NCI-H2081 (cell line): ENCODE measurements at regions not wholly inside any gene's neighbourhood (a gene's known extent, or its start where the extent isn't known, plus 50 kb on each side); places are given as distances from the start of the nearest gene placed in this dataset.

Source experiments
- DNase-seq, 2 experiments: peaks; one replicate each; lab custom pipeline; 2025; lab: John Stamatoyannopoulos, UW

DNA sequence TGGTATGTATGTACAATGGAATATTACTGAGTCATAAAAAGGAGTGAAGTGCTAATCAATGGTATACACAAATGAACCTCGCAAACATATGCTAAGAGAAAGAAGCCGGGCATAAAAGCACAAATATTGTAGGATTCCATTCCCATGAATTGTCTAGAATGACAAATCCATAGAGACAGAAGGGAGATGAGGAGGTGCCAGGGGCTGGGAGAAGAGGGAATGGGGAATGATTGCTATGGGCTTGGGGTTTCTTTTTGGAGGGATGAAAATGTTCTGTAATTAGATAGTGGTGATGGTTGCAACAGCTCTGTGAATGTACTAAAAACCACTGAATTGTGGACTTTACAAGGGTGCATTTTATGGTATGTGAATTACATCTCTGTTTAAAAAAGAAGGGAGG lies 73.5 kb downstream of the GLI2 start:
- no peak for DNase-seq

DNA sequence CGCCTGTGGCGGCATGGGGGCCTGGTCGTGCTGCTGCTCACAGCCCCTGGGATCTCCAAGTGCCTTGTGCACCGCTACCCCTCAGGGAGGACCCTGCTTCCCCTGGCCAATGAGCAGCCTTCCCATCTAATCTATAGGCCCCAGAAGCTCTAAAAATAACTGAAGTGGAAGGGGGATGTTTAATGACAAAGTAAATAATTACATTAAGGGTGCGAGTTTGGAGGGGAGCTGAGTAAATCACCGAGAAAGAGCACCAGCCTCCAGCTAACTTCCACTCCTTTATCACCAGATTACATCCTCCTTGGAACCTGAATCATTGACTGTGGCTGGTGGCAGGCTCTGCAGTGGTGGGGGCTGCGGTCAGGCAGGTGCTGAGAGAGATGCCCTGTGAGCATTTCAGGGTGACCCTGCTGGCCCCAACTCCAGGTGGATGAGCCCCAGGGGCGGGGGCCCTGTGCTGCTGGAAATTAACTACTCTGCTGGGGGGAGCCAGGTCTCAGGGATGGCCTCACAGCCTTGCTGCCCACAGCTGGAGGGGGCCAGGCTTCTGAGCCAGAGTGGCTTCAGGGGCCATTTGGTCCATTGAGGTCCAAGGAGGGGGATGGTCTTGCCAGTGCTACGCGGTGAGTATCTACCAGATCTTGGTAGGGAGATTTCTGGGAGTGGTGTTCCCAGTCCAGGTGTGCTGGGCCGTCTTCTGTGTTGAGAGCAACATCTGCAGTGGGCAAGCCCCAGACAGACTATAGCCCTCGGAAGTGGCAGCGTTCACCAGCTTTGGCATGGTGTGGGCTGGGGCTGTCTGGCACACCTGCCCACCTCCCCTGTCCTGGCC lies 74.2 kb downstream of the GLI2 start:
- DNase-seq = no peak

DNA sequence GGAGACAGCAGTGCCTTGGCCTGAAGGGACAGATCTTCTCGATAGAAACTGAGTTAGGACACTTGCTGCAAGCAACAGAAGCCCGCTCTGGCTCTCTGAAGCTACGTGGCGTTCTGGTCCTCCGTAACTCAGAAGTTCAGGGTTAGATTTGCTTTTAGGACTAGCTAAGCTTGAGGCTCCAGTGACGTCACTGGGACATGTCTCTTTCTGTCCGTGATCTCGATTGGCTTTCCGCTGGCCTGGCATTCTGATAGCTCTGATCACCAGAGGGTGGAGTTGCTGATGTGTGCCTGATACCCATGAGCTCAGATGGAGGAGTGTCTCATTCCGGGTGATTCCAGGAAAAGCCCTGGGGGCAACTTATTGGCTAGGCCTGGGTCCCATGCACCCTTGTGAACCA lies 75.0 kb downstream of the GLI2 start:
- no peak for DNase-seq

DNA sequence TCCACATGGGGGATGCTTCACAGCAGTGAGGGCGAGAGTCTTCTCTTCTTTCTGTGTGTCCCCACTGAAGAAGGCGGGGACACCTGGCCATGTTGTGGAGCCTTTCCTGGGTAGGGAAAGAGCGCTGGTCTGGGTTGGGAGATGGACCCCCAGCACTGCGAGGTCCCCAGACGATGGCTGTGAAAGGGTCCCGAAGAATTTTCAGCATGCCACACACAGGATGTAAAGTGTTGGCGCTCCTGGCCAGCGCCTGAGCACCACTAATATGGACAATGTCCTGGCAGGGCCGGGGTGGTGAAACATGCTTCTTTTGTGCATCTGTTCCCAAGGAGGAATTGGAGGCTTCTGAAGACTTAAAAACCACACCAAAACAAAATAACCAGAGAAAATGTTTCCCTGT lies 77.2 kb downstream of the GLI2 start:
- no peak for DNase-seq

DNA sequence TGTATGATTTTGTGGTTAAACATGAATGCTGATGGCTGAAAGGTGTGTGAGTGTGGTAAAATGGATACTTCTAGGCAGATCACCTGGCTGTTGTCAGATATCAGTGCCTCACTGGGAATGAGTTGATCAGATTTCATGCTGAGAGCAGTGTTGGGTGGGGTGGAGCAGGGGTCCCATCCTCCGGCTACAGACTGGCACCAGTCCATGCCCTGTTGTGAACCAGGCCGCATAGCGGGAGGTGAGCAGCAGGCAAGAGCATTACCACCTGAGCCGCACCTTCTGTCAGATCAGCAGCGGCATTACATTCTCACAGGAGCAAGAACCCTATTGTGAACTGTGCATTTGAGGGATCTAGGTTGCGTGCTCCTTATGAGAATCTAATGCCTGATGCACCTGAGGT lies 78.7 kb downstream of the GLI2 start:
- DNase-seq = no peak

DNA sequence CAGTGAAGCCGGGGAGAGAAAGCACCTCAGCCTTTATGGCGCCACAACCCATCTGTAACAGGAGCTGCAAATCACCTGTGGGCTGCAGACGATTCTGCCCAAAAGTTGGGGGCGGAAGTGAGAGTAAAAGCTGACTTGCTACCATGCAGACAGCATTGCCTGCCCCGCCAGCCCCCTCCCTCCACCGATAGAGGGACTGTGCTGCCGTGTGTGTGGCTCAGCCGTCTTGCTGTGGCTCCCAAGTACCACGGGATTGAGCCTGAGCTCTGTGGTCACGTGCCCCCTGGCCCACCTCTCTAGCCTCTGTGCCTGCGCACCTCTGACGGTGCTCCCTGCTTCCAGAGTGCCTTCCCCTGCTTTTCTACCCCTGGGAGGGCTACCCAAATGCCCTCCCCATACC lies 79.6 kb downstream of the GLI2 start:
- DNase-seq = no peak

DNA sequence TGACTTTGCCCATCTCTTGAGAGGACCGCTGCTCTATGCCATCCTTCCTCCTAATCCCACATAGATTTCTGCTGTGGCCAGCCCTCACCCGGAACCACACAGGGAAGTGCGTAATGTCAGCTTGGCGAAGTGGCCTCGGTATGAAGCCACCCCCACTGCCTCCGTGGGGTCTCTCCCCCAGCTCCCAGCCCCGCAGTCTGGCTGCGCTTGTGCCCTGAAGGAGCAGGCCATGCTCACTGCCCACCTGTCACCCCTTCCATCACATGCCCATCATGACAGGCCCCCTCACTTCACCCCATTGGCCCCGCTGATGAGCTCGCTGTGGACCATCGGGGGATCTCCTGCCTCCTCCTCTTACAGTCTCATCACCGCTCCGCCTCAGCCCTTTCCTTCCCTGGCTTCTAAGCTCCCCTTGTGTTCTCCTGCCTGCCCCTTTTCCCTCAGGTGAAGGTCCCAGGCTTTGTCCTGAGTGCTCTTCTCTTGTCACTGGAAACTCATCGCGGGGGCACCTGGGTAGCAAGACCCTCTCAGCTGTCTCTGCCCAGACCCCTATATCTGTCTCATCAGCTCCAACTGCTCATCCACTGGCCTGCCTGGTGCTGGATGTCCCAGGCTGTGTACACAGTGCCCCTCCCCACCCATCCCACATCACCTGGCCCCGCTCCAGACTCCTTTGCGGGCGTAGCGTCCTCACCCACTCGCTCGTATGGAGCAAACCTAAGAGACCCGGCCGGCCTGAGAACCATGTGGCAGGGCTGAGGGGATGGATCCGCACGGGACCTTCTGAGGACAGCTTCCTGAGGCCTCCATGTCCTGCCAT lies 81.7 kb downstream of the GLI2 start:
- no peak for DNase-seq

DNA sequence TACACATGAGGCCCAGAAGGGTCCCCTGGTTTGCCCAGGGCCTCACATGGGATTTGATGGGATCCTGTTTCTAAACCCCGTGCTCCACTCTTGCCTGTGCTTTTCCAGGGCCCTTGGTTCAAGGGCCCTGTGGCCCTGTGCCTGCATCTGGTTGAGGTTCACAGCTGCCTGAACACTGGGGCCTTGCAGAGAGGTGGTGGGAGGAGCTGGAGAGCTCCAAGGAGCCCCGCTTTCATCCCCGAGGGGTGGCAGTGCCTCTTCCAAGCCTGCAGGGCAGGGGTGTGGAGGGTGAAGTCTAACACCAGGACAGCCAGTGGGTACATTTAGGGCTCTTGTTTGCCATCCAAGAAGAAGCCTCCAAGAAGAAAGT lies 82.3 kb downstream of the GLI2 start:
- no peak for DNase-seq

DNA sequence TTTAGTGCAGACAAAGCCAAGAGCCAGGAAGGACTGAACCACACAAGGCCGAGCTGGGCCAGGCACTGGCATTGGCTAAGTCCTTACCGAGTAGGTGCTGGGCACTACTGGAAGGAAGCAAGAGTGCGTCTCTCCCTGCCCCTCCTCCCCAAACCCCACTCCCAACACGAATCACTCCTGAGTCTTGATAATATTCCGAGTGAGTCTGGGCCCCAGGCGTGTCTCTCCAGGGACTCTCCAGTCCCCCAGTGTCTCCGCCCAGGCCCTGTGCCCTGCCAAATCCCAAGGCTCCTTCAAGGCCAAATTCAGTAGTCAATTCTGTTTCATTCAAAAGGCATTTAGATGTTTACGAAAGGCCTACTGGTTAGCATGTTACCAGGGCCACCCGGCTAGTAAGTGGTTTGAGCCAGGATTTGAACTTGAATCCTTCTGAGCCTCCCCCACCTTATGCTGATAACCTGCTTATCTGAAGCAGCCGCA lies 82.8 kb downstream of the GLI2 start:
- no peak for DNase-seq

DNA sequence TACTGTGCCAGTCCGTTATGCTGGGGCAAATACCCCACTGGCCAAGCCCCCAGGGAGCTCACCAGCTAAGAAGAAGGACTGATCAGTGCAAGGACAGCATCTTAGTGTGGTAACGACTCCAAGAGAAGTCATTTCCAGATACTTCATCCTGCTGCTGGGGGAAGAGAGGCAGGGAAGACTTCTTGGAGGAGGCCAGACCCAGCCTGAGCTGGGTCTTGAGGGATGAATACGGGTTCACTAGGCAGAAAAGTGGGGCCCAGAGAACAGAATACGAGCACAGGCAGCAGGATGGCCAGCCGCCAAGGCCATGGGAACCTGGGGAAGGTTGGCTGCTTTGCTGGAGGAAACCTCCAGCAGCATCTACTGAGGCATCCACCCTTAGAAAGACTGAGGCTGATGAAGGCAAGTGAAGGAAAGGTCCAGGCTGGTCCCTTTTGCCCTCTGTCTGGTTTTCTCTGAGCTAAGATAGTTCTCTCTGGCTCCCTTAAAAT lies 84.1 kb downstream of the GLI2 start:
- DNase-seq = no peak

DNA sequence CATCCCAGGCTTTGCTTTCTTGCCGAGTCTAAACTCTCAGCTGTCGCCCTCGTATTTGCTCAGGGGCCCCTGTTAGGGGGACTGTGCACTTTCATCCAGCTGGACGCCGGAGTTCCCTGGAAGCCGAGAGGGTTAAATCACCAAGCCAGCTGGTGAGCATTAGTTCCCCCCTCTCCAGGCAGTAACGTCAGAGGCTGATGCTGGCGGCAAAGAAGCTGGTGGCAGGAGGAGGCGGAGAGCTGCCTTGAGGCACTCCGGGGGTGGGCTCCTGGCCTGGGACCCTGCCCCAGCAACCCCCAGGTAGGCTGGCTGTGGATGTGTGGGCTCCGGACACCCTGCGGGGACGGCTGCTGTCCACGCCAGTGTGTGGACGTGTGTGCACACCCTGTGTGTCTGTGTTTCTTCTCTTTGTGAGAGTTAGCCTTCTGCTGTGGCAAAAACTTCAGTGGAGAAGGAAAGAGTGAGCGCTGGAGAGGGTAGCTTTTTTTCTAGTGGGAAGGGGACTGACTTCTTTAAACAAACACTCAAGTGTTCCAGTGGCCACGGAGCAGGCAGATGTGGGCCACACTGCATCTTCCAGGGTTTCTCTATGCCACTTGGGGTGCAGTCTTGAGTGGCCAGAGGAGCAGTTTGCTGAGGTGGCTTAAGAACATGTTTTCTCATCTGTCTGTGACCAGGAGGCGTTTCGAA lies 84.7 kb downstream of the GLI2 start:
- DNase-seq = no peak

DNA sequence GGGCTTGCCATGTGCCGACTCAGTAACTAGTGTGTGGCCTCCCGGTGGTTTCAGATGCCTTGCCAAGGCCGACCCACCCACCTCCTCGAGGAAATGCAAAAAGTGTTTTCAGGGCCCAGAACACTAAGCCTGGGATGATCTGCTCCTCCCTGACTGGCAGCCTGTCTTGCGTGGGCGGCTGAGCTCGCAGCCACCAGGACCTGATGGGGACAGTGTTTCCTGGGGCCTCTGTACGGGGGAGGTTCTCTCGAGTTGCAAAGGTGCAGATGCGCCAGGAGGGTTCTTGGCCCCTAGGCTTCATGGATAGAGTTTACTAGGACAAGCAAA lies 85.2 kb downstream of the GLI2 start:
- no peak for DNase-seq

DNA sequence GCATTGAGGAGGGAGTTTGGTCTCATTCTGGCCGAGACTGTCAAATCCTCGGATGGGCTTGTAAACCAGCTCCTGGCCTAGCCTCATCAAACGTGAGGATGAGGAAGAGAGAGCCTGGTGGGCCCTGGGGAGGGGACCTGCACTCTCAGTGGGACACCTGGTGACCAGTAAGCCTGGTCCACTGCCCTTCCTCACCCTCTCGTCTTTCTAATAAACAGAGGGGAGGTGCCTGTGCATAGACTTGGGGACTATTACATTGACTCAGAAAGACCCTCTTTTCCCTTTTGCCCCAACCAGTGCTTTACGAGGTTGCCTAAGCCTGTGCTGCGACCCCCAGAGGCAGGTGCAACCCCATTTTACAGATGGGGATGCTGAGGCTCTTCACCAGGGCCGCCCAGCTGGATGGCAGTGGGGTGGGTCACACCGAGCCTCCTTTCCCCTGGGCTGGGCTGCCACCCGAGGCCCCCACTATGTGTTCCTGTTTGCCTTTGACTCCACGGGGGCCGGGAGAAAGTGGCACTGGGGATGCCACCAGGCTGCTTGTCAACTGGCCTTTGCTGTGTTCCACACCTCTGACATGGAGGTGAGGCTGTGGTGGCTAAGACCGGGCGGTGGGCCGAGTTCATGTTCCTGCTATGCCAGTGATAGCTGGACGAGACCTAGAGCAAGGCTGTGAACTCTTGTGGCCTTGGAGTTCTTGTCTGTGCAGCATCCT lies 85.9 kb downstream of the GLI2 start:
- no peak for DNase-seq

DNA sequence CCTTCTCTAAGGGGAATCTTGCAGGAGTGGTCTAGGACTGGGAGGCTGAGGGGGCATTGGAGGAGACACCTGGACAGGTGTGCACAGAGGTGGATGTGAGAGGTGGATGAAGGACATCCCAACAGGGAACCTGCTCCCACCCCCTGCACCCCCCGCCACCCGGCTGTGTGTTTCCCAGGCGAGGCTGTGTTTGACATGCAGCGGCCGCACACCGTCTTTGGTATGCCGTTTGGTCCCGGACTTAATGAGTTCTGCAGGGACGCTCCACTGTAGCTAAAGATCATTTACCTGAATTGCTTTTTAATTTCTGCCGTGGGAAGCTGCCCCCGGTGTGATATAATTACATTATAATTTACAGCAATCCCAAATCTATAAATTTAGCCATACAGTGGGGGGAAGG lies 87.3 kb downstream of the GLI2 start:
- no peak for DNase-seq

DNA sequence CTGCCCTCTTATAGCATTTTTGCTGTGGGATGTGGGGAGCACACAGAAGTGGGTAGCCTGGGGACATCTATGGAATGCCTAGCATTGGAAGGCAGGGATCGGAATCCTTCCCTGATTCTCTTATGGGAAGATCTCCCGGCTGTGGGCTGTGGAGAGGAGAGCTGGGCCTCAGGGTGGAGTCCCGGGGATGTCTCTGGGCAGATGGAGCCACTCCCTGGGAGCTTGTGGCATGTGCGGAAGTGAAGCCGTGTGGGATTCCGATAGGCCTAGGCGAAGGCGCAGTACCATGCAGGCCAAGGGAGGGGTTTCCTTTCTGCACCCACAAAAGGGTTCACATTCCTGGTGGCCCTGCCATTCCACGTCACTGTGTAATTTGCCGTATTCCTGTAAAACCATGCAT lies 87.9 kb downstream of the GLI2 start:
- no peak for DNase-seq

DNA sequence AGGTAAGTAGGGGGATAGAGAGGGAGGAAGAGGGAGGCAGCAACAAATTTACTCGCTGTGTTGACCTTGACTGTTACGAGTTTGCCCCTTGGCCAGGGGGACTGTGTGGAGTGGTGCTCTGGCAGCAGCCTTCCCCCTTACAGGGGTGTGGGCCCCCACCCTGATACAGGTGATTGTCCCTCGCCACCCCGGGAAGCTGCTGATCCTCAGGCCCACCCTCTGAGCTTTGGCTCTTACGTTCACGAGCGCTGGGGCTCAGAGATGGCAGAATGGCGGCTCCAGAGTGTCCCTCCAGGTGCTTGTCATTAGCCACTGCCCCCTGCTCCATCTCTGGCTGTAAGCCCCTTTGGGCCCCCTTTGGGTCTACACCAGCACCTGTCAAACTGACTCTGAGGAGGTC lies 88.6 kb downstream of the GLI2 start:
- DNase-seq = no peak

DNA sequence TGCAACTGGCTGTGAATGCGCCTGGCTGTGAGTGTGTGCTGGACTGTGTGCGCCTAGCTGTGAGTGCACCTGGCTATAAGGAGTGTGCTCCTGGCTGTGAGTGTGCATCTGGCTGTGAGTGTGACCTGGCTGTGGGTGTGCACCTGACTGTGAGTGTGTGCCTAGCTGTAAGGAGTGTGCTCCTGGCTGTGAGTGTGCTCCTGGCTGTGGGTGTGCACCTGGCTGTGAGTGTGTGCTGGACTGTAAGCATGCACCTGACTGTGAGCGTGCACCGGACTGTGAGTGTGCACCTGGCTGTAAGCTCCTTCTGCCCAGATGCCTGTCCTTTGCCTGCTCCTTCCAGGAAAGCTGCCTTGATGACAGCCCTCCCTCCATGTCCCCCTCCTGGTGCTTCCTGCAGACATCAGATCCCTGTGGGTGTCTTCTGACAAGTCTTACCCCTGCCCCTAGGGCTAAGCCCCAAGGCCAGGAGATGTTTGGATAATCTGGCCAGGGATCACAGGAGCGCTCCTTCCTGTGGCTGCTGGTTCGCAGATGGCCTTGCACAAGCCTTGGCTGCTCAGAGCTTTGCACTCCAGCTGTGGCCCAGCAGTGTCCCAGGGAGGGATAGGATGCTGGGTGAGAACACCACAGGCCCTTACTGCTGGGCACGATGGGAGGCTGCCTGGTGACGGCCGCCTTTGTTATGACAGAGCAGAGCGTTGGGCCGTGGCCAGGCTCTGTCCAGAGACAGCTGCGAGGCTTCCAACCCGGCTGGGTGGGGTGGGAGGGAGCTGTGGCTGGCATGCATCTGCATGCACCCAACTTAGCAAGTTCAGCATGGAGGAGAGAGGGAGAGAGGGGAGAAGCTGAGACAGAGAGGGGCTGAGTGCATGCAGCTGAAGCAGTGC lies 89.9 kb downstream of the GLI2 start:
- peak; percentile 56 to 81 for DNase-seq

DNA sequence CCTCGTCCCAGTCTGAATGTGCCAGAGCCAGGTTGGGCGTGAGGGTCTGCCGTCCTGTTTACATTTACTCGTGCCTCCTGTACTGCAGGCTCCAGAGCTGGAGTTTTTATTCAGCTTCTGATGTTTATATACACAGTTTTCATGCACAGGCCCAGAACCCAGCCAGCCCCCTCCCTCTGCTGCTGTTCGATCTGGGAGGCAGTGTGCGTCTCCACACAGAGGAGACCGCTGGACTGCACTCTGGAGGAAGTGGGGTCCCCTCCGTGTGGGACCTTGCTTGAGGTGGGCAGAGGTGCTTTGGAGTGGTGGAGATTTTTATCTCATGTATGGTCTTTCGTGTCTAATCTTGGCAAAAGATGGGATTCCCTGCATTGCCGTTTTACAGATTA lies 90.6 kb downstream of the GLI2 start:
- no peak for DNase-seq

DNA sequence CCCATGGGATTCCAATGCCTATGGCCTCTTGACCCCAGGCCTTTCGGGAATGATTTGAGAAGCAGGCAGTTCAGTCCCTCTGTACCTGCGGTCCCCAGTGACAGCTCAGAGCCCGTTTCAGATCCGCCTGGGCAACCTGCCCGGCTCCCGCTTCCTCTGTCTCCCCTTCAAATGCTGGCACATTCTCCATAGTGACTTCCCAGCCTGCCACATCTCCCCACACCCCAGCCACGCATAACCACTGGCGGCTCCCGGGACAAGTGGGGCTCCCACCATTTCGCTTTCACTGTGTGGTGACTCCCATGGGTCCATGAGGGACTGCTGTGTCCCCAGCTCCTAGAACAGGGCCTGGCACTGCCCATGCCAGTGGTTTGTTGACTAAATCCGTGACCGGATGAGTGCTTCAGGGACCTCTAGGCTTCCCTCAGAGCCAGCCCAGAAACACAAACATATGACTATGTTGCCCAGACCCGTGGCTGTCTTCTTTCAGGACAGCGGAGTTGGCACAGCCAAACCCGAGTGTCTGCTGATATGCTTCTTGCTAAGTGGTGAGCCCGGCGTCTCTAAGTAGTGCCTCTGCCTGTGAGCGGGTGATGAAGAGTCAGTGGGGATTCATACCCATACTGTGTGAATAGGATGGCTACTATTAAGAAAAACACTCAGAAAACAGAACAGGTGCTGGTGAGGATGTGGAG lies 91.2 kb downstream of the GLI2 start:
- no peak for DNase-seq

DNA sequence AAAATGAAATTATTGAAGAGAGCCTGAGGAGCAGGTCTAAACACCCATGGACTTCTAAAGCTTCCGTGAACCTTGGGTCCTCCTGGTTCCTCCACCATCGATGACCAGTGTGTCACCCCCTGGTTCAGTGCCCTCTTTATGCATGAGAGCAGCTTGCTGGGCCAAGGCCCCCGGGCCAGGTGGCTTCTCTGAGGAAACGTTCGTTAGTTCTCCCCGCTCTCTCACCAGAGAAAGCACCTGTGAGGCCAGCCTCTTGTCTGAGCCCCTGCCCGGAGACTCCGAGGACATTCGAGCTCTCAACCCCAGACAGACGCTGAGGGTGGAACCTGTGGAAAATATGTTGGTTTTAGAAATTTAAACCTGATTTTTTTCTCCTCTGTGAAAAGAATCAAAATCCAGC lies 92.4 kb downstream of the GLI2 start:
- DNase-seq = no peak
